ENCODE measurements at regions not wholly inside any gene's neighbourhood (a gene's known extent, or its start where the extent isn't known, plus 50 kb on each side); places are given as distances from the start of the nearest gene placed in this dataset.

DNA sequence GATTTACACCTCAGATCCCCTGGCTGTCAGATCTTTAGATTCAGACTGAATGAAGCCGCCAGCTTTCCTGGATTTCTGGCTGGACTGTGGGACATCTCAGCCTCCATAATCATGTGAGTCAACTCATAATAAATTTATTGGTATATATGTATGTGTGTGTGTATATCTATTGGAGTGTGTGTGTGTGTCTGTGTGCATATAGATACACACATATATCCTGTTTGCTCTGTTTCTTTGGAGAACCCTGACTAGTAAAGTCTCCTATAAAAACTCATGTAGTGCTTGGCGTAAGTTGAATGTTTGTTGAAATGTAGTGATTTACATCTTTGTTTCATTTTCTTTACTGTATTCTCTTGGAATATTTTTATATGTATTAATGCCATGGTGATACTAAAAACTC lies 499.5 kb upstream of the KLF12 start:
- TF ChIP-seq, protein P1, sequence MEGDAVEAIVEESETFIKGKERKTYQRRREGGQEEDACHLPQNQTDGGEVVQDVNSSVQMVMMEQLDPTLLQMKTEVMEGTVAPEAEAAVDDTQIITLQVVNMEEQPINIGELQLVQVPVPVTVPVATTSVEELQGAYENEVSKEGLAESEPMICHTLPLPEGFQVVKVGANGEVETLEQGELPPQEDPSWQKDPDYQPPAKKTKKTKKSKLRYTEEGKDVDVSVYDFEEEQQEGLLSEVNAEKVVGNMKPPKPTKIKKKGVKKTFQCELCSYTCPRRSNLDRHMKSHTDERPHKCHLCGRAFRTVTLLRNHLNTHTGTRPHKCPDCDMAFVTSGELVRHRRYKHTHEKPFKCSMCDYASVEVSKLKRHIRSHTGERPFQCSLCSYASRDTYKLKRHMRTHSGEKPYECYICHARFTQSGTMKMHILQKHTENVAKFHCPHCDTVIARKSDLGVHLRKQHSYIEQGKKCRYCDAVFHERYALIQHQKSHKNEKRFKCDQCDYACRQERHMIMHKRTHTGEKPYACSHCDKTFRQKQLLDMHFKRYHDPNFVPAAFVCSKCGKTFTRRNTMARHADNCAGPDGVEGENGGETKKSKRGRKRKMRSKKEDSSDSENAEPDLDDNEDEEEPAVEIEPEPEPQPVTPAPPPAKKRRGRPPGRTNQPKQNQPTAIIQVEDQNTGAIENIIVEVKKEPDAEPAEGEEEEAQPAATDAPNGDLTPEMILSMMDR (IDR thresholded peaks at IDR 0.05), result no peak
- no peak for TF ChIP-seq POLR2A (IDR thresholded peaks at IDR 0.05)
- TF ChIP-seq POLR2AphosphoS5 (IDR thresholded peaks at IDR 0.05), result no peak
- TF ChIP-seq EP300 (IDR thresholded peaks at IDR 0.05; ENCODE audit: low read depth), result no peak
